NCI-H2107 treated with DMSO at 0.1 percent for 48 hours (cell line): ENCODE measurements at regions not wholly inside any gene's neighbourhood (a gene's known extent, or its start where the extent isn't known, plus 50 kb on each side); places are given as distances from the start of the nearest gene placed in this dataset.
"Not testable (repeated sequence)": the region's sequence is repeated elsewhere in the genome, so short reads cannot be mapped to it uniquely, and the experiment has no call there.

Experiments
- DNase-seq: peaks from one replicate; lab custom pipeline; 2025; ENCODE audit not compliant: unreplicated experiment; lab: John Stamatoyannopoulos, UW

DNA sequence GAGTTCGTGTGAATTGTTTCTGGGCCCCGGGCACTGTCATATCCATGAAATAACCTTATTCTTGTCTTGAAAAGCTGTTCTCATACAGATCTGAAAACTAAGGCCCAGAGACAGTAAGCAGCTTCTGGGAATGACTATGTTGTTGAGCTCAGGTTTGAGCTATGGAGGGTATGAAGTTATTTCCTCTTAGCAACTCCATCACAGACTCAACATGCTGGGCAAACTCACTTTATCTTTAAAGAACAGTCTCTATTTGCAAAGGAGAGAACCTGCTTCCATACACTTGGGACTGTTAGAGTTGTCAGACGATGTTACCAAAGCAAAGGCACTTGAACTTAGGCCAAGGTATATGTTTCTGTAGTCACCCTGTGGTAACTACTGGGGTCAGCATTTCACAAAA is 90.0 kb downstream of the GPR88 start:
- DNase-seq, result no peak

DNA sequence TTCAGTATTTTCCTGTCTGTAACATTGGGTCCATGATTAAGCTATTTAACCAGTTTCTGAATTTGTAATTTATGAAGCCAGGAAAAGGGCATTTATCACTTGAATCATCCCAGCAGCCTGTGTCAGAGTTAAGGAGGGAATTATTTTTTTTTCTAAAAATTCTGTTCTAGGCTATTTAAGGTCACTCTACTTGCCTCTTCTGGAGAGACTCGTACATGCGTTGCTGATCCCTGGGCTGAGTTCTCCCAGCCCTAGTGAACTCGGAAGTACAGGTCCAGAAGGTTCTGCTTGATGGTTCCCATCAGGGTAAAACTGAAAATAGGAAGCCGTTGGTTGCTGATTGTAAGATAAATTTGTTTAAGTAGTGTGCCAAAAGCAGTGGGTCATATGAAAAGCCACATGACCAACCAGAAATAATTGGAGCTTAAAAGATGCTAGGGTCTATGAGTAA is 90.7 kb downstream of the GPR88 start:
- no peak for DNase-seq

DNA sequence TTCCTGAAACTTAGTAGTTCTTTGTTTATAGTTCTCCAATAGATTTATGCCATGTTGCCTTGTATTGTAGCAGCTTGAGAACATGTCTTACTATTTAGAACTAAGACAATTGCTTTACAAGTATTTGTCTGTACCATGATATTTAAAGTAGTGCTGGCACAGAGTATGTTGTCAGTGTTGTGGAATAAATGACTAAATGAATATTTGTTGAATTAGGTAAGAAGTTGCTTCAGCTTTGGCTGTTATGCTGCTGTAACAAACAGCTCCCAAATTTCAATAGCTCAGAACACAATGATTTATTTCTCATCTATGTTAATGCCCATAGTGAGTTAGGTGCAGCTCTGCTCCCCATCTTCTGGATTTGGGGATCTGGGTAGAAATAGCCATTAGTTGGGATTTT is 90.2 kb upstream of the VCAM1 start:
- no peak for DNase-seq

DNA sequence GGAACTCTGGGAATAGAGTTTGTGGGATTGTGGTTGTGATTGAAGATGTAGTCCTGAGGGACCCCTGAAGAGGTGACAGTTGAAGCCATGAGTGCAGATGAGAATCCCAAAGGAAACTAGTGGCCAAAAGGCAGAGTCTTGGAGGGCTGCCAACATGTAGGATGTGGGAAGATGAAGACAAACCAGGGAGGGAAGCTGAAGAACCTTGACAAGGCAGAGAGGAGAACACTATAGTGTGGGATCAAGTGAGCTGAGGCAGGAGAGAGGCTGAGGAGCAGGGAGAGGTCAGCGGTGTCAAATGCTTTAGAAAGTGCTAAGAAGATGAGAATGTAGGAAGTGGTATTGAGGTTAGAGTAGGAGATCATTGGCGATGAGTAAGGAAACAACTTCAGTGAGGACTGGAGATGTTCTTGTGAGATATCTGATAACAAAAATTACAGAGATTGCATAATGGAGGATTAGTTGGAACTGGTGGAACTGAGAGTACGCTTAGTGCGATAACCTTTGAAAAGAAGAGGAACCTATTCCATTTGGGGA is 88.5 kb upstream of the VCAM1 start:
- DNase-seq, result no peak

DNA sequence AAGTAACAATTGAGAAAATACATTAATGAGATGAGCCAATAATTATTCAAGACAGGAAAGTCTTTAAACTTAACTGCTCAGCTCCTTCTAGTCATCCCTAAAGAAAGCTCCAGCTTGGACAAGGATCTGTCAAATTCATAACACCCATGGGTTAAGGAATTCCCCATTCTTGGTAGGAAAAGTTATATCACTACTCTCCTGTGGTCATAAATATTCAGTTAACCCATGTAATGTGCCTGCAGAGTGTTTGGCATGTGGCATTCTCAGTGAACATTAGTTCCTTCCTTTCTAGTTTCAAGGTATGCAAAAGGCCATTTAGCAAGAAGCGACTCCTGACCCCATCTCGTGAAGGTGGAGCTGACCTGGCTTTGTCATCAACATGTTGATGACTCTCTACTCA is 76.7 kb upstream of the VCAM1 start:
- no peak for DNase-seq

DNA sequence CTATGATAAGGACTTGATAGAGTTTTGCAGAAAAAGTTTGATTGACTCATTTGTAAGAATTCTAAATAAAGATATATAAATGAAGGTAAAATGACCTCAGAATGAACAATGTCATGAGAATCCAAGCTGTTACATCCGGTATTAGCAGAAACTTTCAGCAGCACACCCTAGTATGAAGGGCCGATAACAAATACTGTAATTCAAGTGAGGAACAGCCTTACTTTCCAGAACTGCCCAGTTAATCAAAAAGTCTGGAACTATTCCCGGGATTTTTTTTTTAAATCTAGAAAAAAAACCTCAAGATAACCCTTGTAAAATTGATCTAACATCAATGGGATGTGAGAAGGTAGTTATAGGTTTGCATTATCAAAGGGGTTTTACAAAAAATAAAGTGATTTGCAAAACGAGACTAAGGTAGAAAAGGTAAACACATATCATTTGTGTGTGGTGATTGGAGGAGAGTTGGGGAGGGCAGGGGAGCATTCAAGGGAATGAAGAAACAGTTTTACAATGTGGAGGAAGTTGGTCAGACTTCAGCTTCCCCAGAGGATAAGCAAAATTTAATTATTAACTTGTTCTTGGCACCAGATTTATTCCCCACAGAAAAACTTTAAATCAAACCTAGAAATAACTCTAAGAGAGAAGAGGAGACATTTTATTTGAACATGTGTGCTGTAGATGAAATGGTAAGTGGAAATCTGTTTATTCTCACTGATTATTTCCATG is 75.9 kb upstream of the VCAM1 start:
- no peak for DNase-seq

DNA sequence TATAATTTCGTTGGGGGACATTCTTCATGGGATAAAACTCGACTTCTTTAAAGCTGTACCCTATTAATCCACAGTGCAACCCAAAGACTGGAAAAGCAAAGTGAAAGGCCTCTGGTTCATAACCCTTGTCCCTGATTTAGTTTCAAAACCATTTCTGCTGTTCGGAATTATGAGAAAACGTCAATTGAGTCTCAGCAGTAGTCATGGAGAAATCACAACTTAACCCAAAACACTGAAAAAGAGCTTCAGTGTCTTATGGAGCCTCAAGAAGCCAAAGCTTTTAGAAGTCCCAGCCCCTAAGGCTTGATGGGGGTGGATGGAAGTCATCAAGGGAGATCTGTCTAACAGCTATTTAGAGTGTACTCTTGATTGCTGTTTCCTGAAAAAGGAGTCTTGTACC is 73.5 kb upstream of the VCAM1 start:
- no peak for DNase-seq

DNA sequence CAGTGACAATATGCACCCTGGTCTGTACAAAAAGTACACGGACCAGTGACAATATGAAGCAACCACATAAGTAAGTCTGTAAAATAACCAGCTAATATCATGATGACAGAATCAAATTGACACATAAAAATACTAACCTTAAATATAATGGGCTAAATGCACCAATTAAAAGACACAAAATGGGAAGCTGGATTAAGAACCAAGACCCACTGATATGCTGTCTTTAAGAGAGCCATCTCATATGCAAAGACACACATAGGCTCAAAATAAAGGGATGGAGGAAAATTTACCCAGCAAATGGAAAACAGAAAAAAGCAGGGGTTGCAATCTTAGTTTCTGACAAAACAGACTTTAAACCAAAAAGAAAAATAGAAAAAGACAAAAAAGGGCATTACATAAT is 70.4 kb upstream of the VCAM1 start:
- DNase-seq, result no peak

DNA sequence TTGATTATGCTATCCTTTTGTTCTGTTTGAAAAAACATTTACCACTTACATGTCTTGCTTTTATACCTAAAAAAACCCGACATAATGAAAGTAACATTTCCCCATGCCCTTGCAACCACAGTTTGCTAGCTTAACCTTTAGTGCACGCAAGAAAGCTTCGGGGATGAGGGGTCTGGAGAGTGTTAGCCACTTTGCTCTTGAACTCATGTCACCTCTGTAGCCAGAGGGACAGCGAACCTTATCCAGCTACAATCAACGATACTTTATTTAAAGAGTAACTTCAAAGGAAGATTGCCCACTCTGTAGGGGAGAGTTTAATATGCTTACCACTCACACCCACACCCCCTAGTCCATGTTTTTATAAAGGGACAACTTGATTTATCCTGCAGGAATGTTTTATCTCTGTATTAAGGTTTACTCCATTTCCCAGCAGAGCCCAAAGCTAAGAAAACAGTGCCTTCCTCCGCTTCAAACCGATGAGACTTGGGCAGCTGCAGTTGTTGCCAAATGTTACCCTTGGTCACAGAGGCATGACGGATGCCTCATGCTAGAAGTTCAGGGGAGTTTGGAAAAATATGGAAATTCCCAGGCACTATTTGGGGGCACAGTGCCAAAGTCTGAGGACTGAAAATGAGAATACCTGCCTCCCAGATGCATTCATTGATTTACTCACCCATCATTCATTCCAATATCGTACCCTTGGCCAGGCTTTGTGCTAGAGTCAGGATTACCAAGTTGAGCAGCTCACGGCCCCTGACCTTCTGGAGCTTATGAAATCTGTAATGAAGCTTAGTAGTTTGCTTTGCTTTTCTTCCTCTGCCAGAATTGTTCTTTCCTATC is 61.4 kb upstream of the VCAM1 start:
- DNase-seq, result no peak

DNA sequence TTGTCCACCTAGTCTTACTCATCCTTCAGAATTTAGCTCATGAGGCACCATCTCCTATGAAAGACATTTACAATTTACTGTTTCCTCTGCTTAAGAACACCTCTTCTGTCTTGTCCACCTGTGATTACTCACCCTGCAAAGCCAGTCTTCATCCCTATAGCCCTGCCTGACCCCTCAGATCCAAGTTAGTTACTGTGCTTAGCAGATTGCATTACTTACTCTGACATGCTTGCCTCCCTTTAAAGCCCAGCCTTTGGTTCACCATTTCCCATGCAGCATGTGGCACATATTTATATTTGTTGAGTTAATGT is 60.9 kb upstream of the VCAM1 start:
- DNase-seq, result no peak

DNA sequence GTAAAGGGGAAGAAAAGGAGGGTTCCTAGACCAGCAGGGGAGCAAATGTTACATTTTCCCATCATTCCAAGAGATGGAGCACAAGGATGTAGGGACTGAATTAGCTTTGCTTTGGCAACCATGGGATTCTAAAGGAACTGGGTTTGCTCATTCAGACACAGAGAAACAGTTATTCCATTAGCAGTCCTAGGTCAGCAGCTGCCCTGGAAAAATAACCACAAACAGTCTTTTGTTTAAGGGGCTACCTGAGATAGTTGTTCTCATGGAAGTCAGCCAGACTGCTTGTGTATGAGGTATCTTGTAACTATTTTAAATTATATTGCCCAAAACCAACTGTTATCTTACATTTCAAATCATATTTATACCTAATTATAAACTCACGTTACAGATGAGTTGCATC is 58.4 kb upstream of the VCAM1 start:
- peak; percentile 4 for DNase-seq

DNA sequence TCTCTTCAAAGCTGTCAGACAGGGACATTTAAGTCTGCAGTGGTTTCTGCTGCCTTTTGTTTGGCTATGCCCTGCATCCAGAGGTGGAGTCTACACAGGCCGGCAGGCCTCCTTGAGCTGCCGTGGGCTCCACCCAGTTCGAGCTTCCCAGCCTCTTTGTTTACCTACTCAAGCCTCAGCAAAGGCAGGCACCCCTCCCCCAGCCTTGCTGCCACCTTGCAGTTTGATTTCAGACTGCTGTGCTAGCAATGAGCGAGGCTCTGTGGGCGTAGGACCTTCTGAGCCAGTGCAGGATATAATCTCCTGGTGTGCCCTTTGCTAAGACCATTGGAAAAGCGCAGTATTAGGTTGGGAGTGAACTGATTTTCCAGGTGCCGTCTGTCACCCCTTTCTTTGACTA is 51.0 kb upstream of the VCAM1 start:
- not testable (repeated sequence) for DNase-seq
